Natural killer cell (primary cell): ENCODE measurements at regions not wholly inside any gene's neighbourhood (a gene's known extent, or its start where the extent isn't known, plus 50 kb on each side); places are given as distances from the start of the nearest gene placed in this dataset.

ENCODE experiments used
- ATAC-seq, 3 donors: fragments of 150-1000 bp in 2 of 3; fragments of 200-7000 bp in 1 of 3; cut with Tn5 transposase; 1 replicate in 1 of 3; 2 replicates in 2 of 3; pipeline ENCODE4 v1.10.0; 2021; ENCODE audit warnings: mild to moderate bottlenecking in 2 of 3, moderate library complexity in 2 of 3
- DNase-seq, 2 donors: peaks; one replicate each; pipeline versions ENCODE4 v3.0.0 to v3.0.0-alpha.2; 2013 to 2021; ENCODE audit warnings: mixed read lengths in 1 of 2
- H3K27ac ChIP-seq: one replicate; pipeline ENCODE4 v1.5.1; 2013; ENCODE audit warnings: mild to moderate bottlenecking, low read length
- H3K27me3 ChIP-seq: one replicate; pipeline ENCODE4 v1.6.1; 2013; ENCODE audit warnings: low read length; ENCODE audit not compliant: control insufficient read depth, insufficient read depth
- H3K36me3 ChIP-seq: one replicate; pipeline ENCODE4 v1.6.1; 2013; ENCODE audit warnings: low read length; ENCODE audit not compliant: control insufficient read depth, insufficient read depth
- H3K4me1 ChIP-seq: one replicate; pipeline ENCODE4 v1.6.1; 2013; ENCODE audit warnings: low read length; ENCODE audit not compliant: control insufficient read depth, insufficient read depth
- H3K4me3 ChIP-seq: one replicate; pipeline ENCODE4 v1.5.1; 2013; ENCODE audit warnings: low read length
- H3K9me3 ChIP-seq: one replicate; pipeline ENCODE4 v1.6.1; 2013; ENCODE audit warnings: low read length; ENCODE audit not compliant: control insufficient read depth, insufficient read depth
- H3K27ac Mint-ChIP-seq, 2 donors: one replicate each; pipeline ENCODE4 v1.8.0; 2022; ENCODE audit warnings: mild to moderate bottlenecking in 2 of 2, mixed read lengths in 2 of 2, moderate library complexity in 1 of 2
- H3K27me3 Mint-ChIP-seq, 2 donors: one replicate each; pipeline ENCODE4 v1.8.0; 2022; ENCODE audit warnings: low read depth in 2 of 2, mixed read lengths in 2 of 2
- H3K36me3 Mint-ChIP-seq: one replicate; pipeline ENCODE4 v1.8.0; 2022; ENCODE audit warnings: mixed read lengths
- H3K4me1 Mint-ChIP-seq, 2 donors: one replicate each; pipeline ENCODE4 v1.8.0; 2022; ENCODE audit warnings: mixed read lengths in 2 of 2
- H3K4me3 Mint-ChIP-seq: one replicate; pipeline ENCODE4 v1.8.0; 2022; ENCODE audit warnings: mild to moderate bottlenecking, moderate library complexity, mixed read lengths
- H3K9me3 Mint-ChIP-seq, 2 donors: one replicate each; pipeline ENCODE4 v1.8.0; 2022; ENCODE audit warnings: mixed read lengths in 2 of 2
- WGBS: methylation state at CpG from one replicate; pipeline ENCODE4 v1.1.7; 2013; ENCODE audit warnings: missing lambda C conversion rate; ENCODE audit not compliant: insufficient coverage; 5-methylcytosine and 5-hydroxymethylcytosine counted together
- intact Hi-C: fragments of 100-400 bp; cut with micrococcal nuclease; formaldehyde crosslinking; loops from one replicate; pipeline ENCODE4 v1.14.2; 2022
- TF ChIP-seq, protein P1 (sequence below): fragments of 200-600 bp; IDR thresholded peaks from one replicate; pipeline ENCODE4 v1.8.0; 2022; ENCODE audit warnings: antibody characterized with exemption

DNA sequence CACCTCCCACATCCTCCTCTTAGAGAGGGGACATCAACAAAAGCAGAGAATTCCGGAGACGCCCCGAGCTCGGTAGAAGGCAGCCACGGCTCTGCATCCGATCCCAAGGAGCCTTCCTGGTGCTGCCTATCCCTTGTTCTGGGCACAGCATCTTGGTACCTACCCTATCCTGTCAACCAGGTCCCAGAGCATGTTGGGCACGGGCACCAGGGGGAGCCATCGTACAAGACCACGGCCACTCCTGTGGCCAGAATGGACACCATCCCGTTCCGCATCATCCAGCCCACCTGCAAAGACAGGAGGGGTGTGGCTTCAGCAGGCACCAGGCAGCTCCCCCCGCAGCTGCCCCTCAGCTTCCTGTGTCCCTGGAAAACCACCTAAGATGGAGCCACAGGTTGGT, 62.7 kb upstream of the ZNF354A start:
- no peak overlapping the region for H3K27ac Mint-ChIP-seq
- TF ChIP-seq, protein P1, sequence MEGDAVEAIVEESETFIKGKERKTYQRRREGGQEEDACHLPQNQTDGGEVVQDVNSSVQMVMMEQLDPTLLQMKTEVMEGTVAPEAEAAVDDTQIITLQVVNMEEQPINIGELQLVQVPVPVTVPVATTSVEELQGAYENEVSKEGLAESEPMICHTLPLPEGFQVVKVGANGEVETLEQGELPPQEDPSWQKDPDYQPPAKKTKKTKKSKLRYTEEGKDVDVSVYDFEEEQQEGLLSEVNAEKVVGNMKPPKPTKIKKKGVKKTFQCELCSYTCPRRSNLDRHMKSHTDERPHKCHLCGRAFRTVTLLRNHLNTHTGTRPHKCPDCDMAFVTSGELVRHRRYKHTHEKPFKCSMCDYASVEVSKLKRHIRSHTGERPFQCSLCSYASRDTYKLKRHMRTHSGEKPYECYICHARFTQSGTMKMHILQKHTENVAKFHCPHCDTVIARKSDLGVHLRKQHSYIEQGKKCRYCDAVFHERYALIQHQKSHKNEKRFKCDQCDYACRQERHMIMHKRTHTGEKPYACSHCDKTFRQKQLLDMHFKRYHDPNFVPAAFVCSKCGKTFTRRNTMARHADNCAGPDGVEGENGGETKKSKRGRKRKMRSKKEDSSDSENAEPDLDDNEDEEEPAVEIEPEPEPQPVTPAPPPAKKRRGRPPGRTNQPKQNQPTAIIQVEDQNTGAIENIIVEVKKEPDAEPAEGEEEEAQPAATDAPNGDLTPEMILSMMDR = no peak
- H3K27me3 Mint-ChIP-seq = peaks cover 0 to 4% of the 10 kb centered on the region in 2 donors
- H3K4me1 ChIP-seq = no peaks in the 10 kb centered on the region
- ATAC-seq (no peak), DNase-seq (peak in 1 of 2 donors; percentile 14)
- 79% methylated on average over 12 of the region's 12 CpGs for WGBS
- no peaks in the 10 kb centered on the region for H3K36me3 ChIP-seq
- no peaks in the 10 kb centered on the region for H3K27me3 ChIP-seq
- H3K9me3 ChIP-seq = no peaks in the 10 kb centered on the region
- H3K27ac ChIP-seq = no peak overlapping the region
- H3K4me3 Mint-ChIP-seq = no peak overlapping the region
- H3K4me1 Mint-ChIP-seq = no peaks in the 10 kb centered on the region
- H3K4me3 ChIP-seq = no peak overlapping the region
- H3K36me3 Mint-ChIP-seq = no peaks in the 10 kb centered on the region
- intact Hi-C loops = no loop called here
- H3K9me3 Mint-ChIP-seq = no peaks in the 10 kb centered on the region

DNA sequence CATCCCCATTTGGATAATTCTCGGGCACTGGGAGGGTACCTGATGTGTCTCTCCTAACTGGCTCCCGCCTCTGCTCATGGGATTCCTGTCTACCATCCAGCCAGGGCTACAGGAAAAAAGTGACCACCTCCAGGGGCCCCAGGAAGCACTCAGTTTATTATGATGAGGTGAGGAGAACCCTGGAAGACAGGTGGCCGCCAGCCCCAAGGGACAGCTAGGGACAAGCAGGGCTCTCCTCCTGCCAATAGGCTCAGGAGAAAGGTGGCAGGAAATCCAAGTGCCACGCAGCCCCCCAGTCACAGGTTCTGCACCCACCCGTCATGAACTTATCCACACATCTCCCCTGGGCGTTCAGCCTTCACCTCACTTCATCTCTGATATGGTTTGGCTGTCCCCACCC, 61.5 kb upstream of the ZNF354A start:
- WGBS = 88% methylated on average over 6 of the region's 6 CpGs
- H3K27ac ChIP-seq = no peak overlapping the region
- peaks cover 0 to 3% of the 10 kb centered on the region in 2 donors for H3K27me3 Mint-ChIP-seq
- H3K4me3 ChIP-seq = no peak overlapping the region
- H3K36me3 ChIP-seq = no peaks in the 10 kb centered on the region
- H3K36me3 Mint-ChIP-seq = no peaks in the 10 kb centered on the region
- no peaks in the 10 kb centered on the region for H3K4me1 ChIP-seq
- no peak overlapping the region for H3K4me3 Mint-ChIP-seq
- H3K27ac Mint-ChIP-seq = no peak overlapping the region
- H3K9me3 Mint-ChIP-seq = no peaks in the 10 kb centered on the region
- ATAC-seq = no peak
- H3K9me3 ChIP-seq = no peaks in the 10 kb centered on the region
- DNase-seq = no peak
- TF ChIP-seq, protein P1 = no peak
- no peaks in the 10 kb centered on the region for H3K27me3 ChIP-seq
- H3K4me1 Mint-ChIP-seq = no peaks in the 10 kb centered on the region
- intact Hi-C loops = no loop called here

DNA sequence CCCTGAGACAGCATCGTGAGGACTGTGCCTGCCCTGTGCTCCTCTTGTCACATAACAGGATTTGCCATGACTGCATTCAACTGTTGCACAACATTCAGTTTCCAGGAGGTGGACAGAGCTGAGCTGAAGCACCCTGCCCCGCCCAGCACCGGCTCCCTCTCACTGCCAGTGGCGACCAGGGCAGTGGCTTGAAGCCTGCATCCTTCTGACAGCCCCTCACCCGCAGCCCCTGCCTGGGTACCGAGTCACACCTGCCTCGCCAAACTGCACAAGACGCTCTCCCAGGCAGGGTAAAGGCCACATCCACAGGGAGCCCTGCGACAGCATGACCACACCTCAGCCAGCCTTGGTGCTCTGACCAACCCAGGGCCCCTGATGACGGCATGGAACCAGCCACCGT, 59.9 kb upstream of the ZNF354A start:
- Histone ChIP-seq H3K4me3 (no peak overlapping the region), H3K27ac (no peak overlapping the region), H3K27me3 (no peaks in the 10 kb centered on the region), H3K4me1 (no peaks in the 10 kb centered on the region), H3K9me3 (no peaks in the 10 kb centered on the region), H3K36me3 (no peaks in the 10 kb centered on the region)
- no peak overlapping the region for H3K4me3 Mint-ChIP-seq
- no peak for DNase-seq
- peaks cover 0 to 3% of the 10 kb centered on the region in 2 donors for H3K27me3 Mint-ChIP-seq
- H3K9me3 Mint-ChIP-seq = no peaks in the 10 kb centered on the region
- no peak overlapping the region for H3K27ac Mint-ChIP-seq
- no peak for ATAC-seq
- H3K36me3 Mint-ChIP-seq = no peaks in the 10 kb centered on the region
- H3K4me1 Mint-ChIP-seq = no peaks in the 10 kb centered on the region
- intact Hi-C loops = no loop called here
- TF ChIP-seq, protein P1 = no peak
- 88% methylated on average over 11 of the region's 11 CpGs for WGBS

DNA sequence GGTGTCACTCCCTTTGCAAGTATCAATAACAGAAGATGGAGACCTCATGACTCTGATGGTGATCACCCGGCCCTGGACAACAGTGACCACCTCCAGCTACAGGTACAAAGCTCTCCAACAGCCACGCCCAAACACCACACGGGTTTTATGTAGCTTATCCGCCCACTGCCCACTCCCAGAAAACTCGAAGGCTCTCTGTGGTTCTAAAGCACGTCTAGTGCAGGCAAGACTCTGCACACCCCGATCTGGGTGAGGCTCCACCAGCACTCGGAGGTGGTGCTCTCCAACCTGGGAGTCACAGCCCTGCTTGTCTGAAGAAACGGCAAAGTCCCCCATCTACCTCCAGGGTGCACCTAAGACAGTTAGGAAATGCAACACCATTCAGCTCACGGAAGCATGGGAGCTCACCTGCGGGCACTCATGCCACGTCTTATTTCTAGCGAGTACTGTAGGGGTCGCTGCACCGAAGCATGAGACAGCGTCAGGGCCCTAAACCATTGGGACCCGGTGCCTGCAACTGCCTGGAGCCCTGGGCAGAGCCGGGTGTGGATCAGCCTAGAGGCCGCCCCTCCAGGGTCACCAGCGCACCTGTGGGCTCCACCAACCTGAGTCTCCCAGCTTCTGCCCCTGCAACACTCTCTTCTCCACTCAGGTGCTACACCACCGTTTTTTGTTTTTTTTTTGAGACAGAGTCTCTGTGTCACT, 58.1 kb upstream of the ZNF354A start:
- peaks cover 0 to 3% of the 10 kb centered on the region in 2 donors for H3K27me3 Mint-ChIP-seq
- Histone ChIP-seq H3K27me3 (no peaks in the 10 kb centered on the region), H3K27ac (no peak overlapping the region), H3K36me3 (no peaks in the 10 kb centered on the region), H3K4me1 (no peaks in the 10 kb centered on the region), H3K4me3 (no peak overlapping the region), H3K9me3 (no peaks in the 10 kb centered on the region)
- H3K9me3 Mint-ChIP-seq = no peaks in the 10 kb centered on the region
- H3K4me1 Mint-ChIP-seq = no peaks in the 10 kb centered on the region
- H3K4me3 Mint-ChIP-seq = no peak overlapping the region
- intact Hi-C loops = no loop called here
- 89% methylated on average over 21 of the region's 21 CpGs for WGBS
- no peaks in the 10 kb centered on the region for H3K36me3 Mint-ChIP-seq
- DNase-seq (no peak), ATAC-seq (no peak)
- TF ChIP-seq, protein P1 = no peak
- no peak overlapping the region for H3K27ac Mint-ChIP-seq
